ENCODE measurements at regions not wholly inside any gene's neighbourhood (a gene's known extent, or its start where the extent isn't known, plus 50 kb on each side); places are given as distances from the start of the nearest gene placed in this dataset.

DNA sequence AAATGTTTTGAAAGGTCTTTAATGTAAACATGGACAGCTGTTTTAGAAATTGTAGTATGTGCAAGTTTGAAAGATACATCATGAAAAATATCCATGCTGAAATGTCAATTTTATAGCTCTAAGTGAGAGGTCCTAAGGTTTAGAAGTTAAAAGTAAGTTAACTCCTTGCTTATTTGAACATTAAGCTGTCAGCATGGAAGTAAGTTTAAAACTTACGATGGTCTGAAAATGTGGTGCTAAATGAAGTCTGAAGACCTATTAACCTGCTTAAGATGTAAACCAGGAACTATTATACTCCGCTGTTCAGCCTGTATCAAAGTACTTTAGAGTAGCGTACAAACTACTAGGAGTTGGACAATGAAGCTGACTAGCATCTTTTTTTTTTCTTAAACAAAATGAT lies 1082.4 kb downstream of the TMTC2 start:
- H3K27ac ChIP-seq: no peak overlapping the region
- TF ChIP-seq CTCF (conservative IDR thresholded peaks at IDR 0.05): no peak

DNA sequence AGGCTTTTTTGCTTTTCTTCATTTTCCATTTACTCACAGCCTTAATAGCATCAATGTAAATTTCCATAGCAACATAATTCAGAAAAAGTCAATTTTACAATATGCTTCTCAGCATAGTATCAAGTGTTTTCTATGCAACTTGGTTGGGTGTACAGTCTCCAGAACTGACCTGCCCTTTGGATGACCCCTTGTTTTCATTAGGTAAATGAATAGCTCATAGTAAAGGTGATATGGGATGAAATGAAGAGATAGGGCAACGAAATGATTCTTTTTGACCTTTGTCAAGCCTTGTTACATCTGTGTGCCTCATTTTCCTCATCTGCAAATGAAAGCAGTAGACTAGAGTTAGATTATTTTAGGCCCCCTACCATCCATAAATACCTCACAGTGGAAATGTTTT lies 1081.0 kb downstream of the TMTC2 start:
- H3K27ac ChIP-seq: no peak overlapping the region
- no peak for TF ChIP-seq CTCF (conservative IDR thresholded peaks at IDR 0.05)

DNA sequence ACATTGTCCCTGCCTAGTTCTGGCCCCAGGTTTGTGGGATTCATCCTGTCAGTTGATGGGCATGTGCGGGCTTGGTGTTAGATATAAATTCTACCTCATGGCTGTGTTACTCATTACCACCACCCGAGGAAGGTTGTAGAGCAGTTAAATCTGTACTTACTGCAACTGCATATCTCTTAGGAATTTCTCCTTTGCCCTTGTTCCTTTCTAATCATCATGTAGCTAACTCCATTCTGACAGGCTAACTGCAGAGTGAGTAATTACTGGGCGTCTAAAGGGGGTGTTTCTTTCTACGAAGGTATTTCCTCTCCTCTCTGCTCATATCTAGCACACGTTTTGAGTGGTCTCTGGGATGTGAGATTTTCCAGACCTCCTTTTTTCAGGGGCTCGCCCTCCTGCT lies 1076.7 kb downstream of the TMTC2 start:
- H3K27ac ChIP-seq: no peak overlapping the region
- no peak for TF ChIP-seq CTCF (conservative IDR thresholded peaks at IDR 0.05)

GRCh38 chr12:83759906-83760305 lies 1073.2 kb downstream of the TMTC2 start:
- TF ChIP-seq CTCF (conservative IDR thresholded peaks at IDR 0.05): no peak
- no peak overlapping the region for H3K27ac ChIP-seq

GRCh38 chr12:83758888-83759631 lies 1072.4 kb downstream of the TMTC2 start:
- TF ChIP-seq CTCF (conservative IDR thresholded peaks at IDR 0.05): no peak

GRCh38 chr12:83753904-83754303 lies 1067.2 kb downstream of the TMTC2 start:
- no peak overlapping the region for H3K27ac ChIP-seq
- no peak for TF ChIP-seq CTCF (conservative IDR thresholded peaks at IDR 0.05)

More at GRCh38 chr12:83758888-83759631, 1072.4 kb downstream of the TMTC2 start:
- H3K27ac ChIP-seq: no peak overlapping the region

DNA sequence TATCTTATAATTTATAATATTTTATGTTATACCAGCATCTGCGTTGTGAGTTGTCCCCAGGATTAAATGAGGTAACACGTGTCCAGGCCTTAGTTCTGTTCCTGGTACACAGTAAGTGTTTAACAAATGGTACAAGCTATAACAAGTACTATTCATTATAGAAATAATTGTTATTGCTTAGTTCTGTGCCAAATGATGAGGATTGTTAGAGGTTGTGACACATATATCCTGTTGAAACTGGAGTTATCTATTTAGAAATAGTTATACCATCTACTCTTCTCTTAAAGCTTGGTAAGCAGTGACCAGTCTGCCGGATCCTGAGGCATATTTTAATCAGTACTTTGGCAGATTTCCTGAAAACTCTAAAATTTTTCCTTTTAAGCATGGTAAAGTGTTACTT lies 1066.5 kb downstream of the TMTC2 start:
- TF ChIP-seq CTCF (conservative IDR thresholded peaks at IDR 0.05): no peak
- H3K27ac ChIP-seq: no peak overlapping the region

All from VCaP (cell line).